Esophagus muscularis mucosa (tissue), 3 donors: ENCODE measurements at regions not wholly inside any gene's neighbourhood (a gene's known extent, or its start where the extent isn't known, plus 50 kb on each side); places are given as distances from the start of the nearest gene placed in this dataset.

Experiments
- CTCF ChIP-seq, 3 experiments: fragments of 200-600 bp in 2 of 3; fragments of 450-650 bp in 1 of 3; sonication (generic) in 2 of 3; IDR thresholded peaks; one replicate each; pipeline ENCODE4 v1.5.1; 2017 to 2019; ENCODE audit warnings: antibody characterized with exemption in 3 of 3, mild to moderate bottlenecking in 2 of 3, moderate library complexity in 1 of 3
- POLR2A ChIP-seq: fragments of 450-650 bp; IDR thresholded peaks from one replicate; pipeline ENCODE4 v1.6.1; 2017; ENCODE audit warnings: antibody characterized with exemption, moderate library complexity, mild to moderate bottlenecking, low read depth
- POLR2AphosphoS5 ChIP-seq, 2 donors: sonication (generic); formaldehyde crosslinking; IDR thresholded peaks; one replicate each; pipeline ENCODE4 v1.6.1; 2017; ENCODE audit warnings: antibody characterized with exemption in 2 of 2

- TF ChIP-seq CTCF (IDR thresholded peaks at IDR 0.05) (no peak), POLR2AphosphoS5 (IDR thresholded peaks at IDR 0.05) (no peak), POLR2A (no peak)
These were observed 425.5 kb downstream of the TBC1D32 start for GRCh38 chr6:120908767-120909166.
